ENCODE measurements at regions not wholly inside any gene's neighbourhood (a gene's known extent, or its start where the extent isn't known, plus 50 kb on each side); places are given as distances from the start of the nearest gene placed in this dataset.

GRCh38 chr1:234999513-234999940 lies 129.1 kb downstream of the TOMM20 start:
- H3K4me2 ChIP-seq (ENCODE audit: low read length) = peak overlapping the region; percentile 81; the same call in 1 of the 2 replicates
- RAD21 ChIA-PET (ENCODE audit: low non-redundant PET in 1 of 2, low total read pairs in 2 of 2, uncharacterized antibody in 2 of 2, unreplicated experiment in 2 of 2) = no interaction called here
- TF ChIP-seq ELF1 (IDR thresholded peaks at IDR 0.05; ENCODE audit: borderline replicate concordance, low read depth) (no peak), EGR1 (IDR thresholded peaks at IDR 0.05; ENCODE audit: low read depth) (no peak), SP1 (IDR thresholded peaks at IDR 0.05; ENCODE audit: low read depth) (no peak), REST (IDR thresholded peaks at IDR 0.05; ENCODE audit: low read depth) (no peak), YY1 (IDR thresholded peaks at IDR 0.05; ENCODE audit: extremely low read depth, insufficient replicate concordance, low read depth, low read length) (no peak), TCF7L2 (IDR thresholded peaks at IDR 0.05; ENCODE audit: borderline replicate concordance, extremely low read depth, insufficient read depth, insufficient read length) (no peak), ZNF274 (IDR thresholded peaks at IDR 0.05; ENCODE audit: low read depth, low read length) (no peak)
- no peak overlapping the region for H3K27ac ChIP-seq (ENCODE audit: low read depth, low read length)
- no peaks in the 10 kb centered on the region for H3K79me2 ChIP-seq (ENCODE audit: insufficient read depth, low read length)
- H3K9me2 ChIP-seq (ENCODE audit: insufficient read depth) = no peaks in the 10 kb centered on the region
- ATAC-seq (no peak), DNase-seq (ENCODE audit: low read depth, low spot score) (no peak)
- no peaks in the 10 kb centered on the region for H3K27me3 ChIP-seq (ENCODE audit: insufficient read depth, low read length)
- H3K36me3 ChIP-seq (ENCODE audit: control insufficient read depth in 1 of 2, insufficient read depth in 2 of 2, low read length in 2 of 2) = no peaks in the 10 kb centered on the region
- CTCF ChIA-PET = no interaction called here
- no peak overlapping the region for H2AFZ ChIP-seq (ENCODE audit: low read depth, low read length, poor library complexity, severe bottlenecking)
- no peak overlapping the region for H3K4me3 ChIP-seq (replicated peaks in 1 of 2; ENCODE audit: low read depth in 1 of 2, low read length in 2 of 2)
- BruUV-seq (replicated peaks) = no TSS peak
- H3K9me3 ChIP-seq (ENCODE audit: control insufficient read depth in 1 of 2, insufficient read depth in 1 of 2, low read depth in 1 of 2, low read length in 2 of 2) = no peaks in the 10 kb centered on the region
- no peaks in the 10 kb centered on the region for H4K20me1 ChIP-seq (ENCODE audit: insufficient read depth)
- intact Hi-C loops (cut with micrococcal nuclease) = loop anchor here (5.0 kb wide), 1 partner anchor 502 kb away; no protein-coding TSS in a partner anchor
- no peak overlapping the region for H3K9ac ChIP-seq (ENCODE audit: low read length)
- POLR2A ChIA-PET = no interaction called here
- H3K4me1 ChIP-seq (ENCODE audit: control insufficient read depth in 1 of 2, insufficient read depth in 2 of 2, low read length in 2 of 2) = peaks cover 30 to 44% of the 10 kb centered on the region in 2 experiments
